Gastroesophageal sphincter (tissue), 4 donors: ENCODE measurements at regions not wholly inside any gene's neighbourhood (a gene's known extent, or its start where the extent isn't known, plus 50 kb on each side); places are given as distances from the start of the nearest gene placed in this dataset.

ENCODE experiments used
- ATAC-seq: fragments of 150-250 bp; one replicate; pipeline ENCODE4 v1.9.1; 2016; ENCODE audit warnings: mild to moderate bottlenecking, moderate library complexity
- H3K27ac ChIP-seq, 4 donors: fragments of 200-600 bp; sonication (generic) in 3 of 4; 1 replicate in 3 of 4; 2 replicates in 1 of 4; pipeline ENCODE4 v1.5.1; 2016 to 2019
- H3K27me3 ChIP-seq: fragments of 200-600 bp; sonication (generic); one replicate; pipeline ENCODE4 v1.5.1; 2019
- H3K36me3 ChIP-seq, 2 donors: fragments of 200-600 bp; sonication (generic); one replicate each; pipeline ENCODE4 v1.5.1; 2019; ENCODE audit warnings: control low read depth in 1 of 2
- H3K4me1 ChIP-seq, 3 donors: fragments of 200-600 bp; sonication (generic); 1 replicate in 2 of 3; 2 replicates in 1 of 3; pipeline ENCODE4 v1.5.1; 2016 to 2019; ENCODE audit warnings: control low read depth in 2 of 3
- H3K4me3 ChIP-seq, 2 donors: fragments of 200-600 bp; sonication (generic); one replicate each; pipeline ENCODE4 v1.5.1; 2019; ENCODE audit warnings: mild to moderate bottlenecking in 1 of 2, moderate library complexity in 1 of 2
- H3K9me3 ChIP-seq, 3 donors: fragments of 200-600 bp; sonication (generic); one replicate each; pipeline ENCODE4 v1.5.1; 2017 to 2019; ENCODE audit warnings: control low read depth in 2 of 3
- CTCF ChIP-seq, 4 experiments: fragments of 200-600 bp in 2 of 4; fragments of 450-650 bp in 2 of 4; sonication (generic) in 1 of 4; IDR thresholded peaks; one replicate each; pipeline ENCODE4 v1.5.1; 2017 to 2019; ENCODE audit warnings: antibody characterized with exemption in 4 of 4, mild to moderate bottlenecking in 2 of 4, moderate library complexity in 2 of 4
- EP300 ChIP-seq: sonication (generic); formaldehyde crosslinking; IDR thresholded peaks from one replicate; pipeline ENCODE4 v1.6.1; 2017; ENCODE audit warnings: antibody characterized with exemption, mild to moderate bottlenecking
- POLR2A ChIP-seq, 2 donors: fragments of 450-650 bp; IDR thresholded peaks; one replicate each; pipeline ENCODE4 v1.6.1; 2017; ENCODE audit warnings: antibody characterized with exemption in 2 of 2, mild to moderate bottlenecking in 2 of 2, moderate library complexity in 1 of 2
- POLR2AphosphoS5 ChIP-seq: sonication (generic); formaldehyde crosslinking; IDR thresholded peaks from one replicate; pipeline ENCODE4 v1.6.1; 2017; ENCODE audit warnings: antibody characterized with exemption
- WGBS, 2 donors: methylation state at CpG; one replicate each; pipeline ENCODE4 v1.1.5; 2018; ENCODE audit warnings: low coverage in 1 of 2; 5-methylcytosine and 5-hydroxymethylcytosine counted together

- no peaks in the 10 kb centered on the region for H3K9me3 ChIP-seq
- no peaks in the 10 kb centered on the region for H3K27me3 ChIP-seq
- no peak overlapping the region for H3K27ac ChIP-seq
- H3K36me3 ChIP-seq: no peaks in the 10 kb centered on the region
- H3K4me3 ChIP-seq: no peak overlapping the region
- TF ChIP-seq POLR2A (IDR thresholded peaks at IDR 0.05) (no peak), EP300 (no peak), CTCF (IDR thresholded peaks at IDR 0.05) (no peak), POLR2AphosphoS5 (no peak)
- peaks cover 0 to 9% (median 0%) of the 10 kb centered on the region in 3 donors for H3K4me1 ChIP-seq
- 6 to 33% methylated on average over 4 of the region's 4 CpGs for WGBS, 2 donors
- ATAC-seq: no peak
Observed at GRCh38 chr1:189868021-189868420, 609.6 kb downstream of the BRINP3 start.

DNA sequence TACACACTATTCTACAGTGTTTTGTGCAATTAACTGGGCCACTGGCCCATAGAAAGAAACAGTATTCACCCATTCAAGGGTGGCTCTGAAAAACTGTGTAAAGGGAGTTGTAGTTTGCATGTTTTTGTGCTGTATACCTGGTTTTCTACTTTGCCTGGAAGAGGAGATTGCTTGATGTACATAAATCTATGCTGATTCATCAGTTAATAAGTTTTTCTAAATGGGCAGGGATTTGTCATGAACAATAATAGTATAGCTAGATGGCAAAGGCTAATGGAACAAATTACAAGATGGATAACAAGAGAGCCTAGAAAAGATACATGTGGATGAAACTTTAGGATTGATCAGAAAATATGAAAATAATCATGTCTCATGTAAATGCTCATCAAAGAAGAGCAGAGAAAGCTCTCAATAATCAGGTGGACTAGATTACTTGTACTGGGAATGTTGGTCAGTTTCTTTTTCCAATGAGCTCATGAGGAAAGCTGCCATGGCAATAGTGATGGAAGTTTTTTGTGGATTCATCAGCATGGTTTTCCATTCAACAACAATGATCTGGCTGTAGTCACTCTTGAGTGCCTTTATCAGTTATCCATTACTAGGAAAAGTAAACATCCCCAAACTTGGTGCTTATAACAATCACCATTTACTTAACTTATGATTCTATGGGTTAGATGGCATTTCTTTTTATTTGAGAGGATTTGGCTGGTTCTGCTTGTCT lies 602.8 kb downstream of the BRINP3 start:
- Histone ChIP-seq H3K4me3 (no peak overlapping the region), H3K27ac (no peak overlapping the region), H3K4me1 (no peaks in the 10 kb centered on the region), H3K27me3 (no peaks in the 10 kb centered on the region), H3K36me3 (no peaks in the 10 kb centered on the region), H3K9me3 (no peaks in the 10 kb centered on the region)
- no peak for TF ChIP-seq POLR2AphosphoS5
- no peak for TF ChIP-seq CTCF (IDR thresholded peaks at IDR 0.05)
- TF ChIP-seq EP300: no peak
- no peak for TF ChIP-seq POLR2A (IDR thresholded peaks at IDR 0.05)
- no peak for ATAC-seq

GRCh38 chr1:189880135-189880534 lies 597.5 kb downstream of the BRINP3 start:
- 22 to 71% methylated on average over 3 of the region's 3 CpGs for WGBS, 2 donors

GRCh38 chr1:189899686-189900425 lies 577.8 kb downstream of the BRINP3 start:
- Histone ChIP-seq H3K4me3 (no peak overlapping the region), H3K27ac (no peak overlapping the region), H3K36me3 (no peaks in the 10 kb centered on the region), H3K9me3 (no peaks in the 10 kb centered on the region), H3K27me3 (no peaks in the 10 kb centered on the region), H3K4me1 (no peaks in the 10 kb centered on the region)
- no peak for ATAC-seq
- 25 to 50% methylated on average over 1 of the region's 1 CpG for WGBS, 2 donors
- TF ChIP-seq POLR2AphosphoS5 (no peak), POLR2A (IDR thresholded peaks at IDR 0.05) (no peak), CTCF (IDR thresholded peaks at IDR 0.05) (no peak), EP300 (no peak)

More at GRCh38 chr1:189880135-189880534, 597.5 kb downstream of the BRINP3 start:
- Histone ChIP-seq H3K4me1 (no peaks in the 10 kb centered on the region), H3K9me3 (no peaks in the 10 kb centered on the region), H3K27ac (no peak overlapping the region), H3K36me3 (no peaks in the 10 kb centered on the region), H3K27me3 (no peaks in the 10 kb centered on the region), H3K4me3 (no peak overlapping the region)
- no peak for TF ChIP-seq EP300
- no peak for TF ChIP-seq POLR2AphosphoS5
- no peak for TF ChIP-seq CTCF (IDR thresholded peaks at IDR 0.05)
- TF ChIP-seq POLR2A (IDR thresholded peaks at IDR 0.05): no peak
- no peak for ATAC-seq

GRCh38 chr1:189904509-189904908 lies 573.2 kb downstream of the BRINP3 start:
- Histone ChIP-seq H3K9me3 (peaks cover 0 to 4% (median 0%) of the 10 kb centered on the region in 3 donors), H3K27me3 (no peaks in the 10 kb centered on the region), H3K27ac (no peak overlapping the region), H3K4me3 (no peak overlapping the region), H3K4me1 (no peaks in the 10 kb centered on the region), H3K36me3 (no peaks in the 10 kb centered on the region)
- WGBS, 2 donors: 89 to 93% methylated on average over 2 of the region's 2 CpGs
- TF ChIP-seq POLR2A (IDR thresholded peaks at IDR 0.05): no peak
- TF ChIP-seq POLR2AphosphoS5: no peak
- TF ChIP-seq CTCF (IDR thresholded peaks at IDR 0.05): no peak
- TF ChIP-seq EP300: no peak
- no peak for ATAC-seq
